SIG-M5 (cell line): ENCODE measurements at regions not wholly inside any gene's neighbourhood (a gene's known extent, or its start where the extent isn't known, plus 50 kb on each side); places are given as distances from the start of the nearest gene placed in this dataset.

ENCODE experiments used
- DNase-seq: peaks from one replicate; lab custom pipeline; 2025; lab: John Stamatoyannopoulos, UW

DNA sequence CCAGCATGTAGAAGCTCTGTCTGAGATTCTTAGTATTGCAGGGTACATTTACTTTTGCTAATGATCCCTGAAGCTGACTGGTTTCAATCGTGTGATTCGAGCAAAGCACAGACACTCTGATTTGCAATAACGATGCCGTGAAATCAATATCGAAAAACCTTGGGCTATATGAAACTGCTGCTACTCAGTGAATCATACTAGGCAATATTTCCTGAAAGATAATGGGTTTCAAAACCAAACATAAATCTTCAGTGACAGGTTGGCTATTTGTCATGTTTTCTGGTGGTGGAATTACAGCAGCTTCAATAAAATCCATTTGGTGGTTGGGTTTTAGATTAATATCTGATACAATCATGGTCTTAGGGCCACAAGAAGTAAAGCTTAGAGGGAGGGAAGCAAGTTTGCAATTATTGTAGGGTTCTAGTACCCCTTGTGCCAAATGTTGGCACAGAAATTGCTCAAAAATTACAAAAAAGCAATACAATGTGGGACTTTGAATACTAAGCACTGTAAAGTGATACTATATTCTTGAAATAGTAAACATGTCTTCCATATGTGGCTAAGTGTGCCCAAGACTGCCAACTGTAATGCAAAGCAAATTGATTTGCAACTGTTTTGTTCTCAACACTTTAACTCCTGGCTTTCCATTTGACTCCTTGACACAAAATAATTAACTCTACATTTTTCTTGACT is 112.4 kb upstream of the JAZF1 start:
- DNase-seq: no peak

DNA sequence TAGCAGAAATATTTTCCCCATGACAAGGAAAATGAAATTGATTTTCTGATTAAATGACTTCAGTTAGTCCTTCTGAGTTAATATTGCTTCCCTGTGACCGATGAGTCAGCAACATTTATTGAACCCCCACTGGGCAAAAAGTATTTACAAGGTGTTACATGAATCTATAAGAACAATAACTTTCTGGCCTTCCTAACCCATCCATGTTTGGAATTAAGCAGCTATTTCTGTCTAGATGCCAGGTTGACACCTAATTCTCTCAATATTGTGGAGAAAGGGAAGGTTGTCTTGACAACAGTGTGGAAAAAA is 112.9 kb upstream of the JAZF1 start:
- no peak for DNase-seq

DNA sequence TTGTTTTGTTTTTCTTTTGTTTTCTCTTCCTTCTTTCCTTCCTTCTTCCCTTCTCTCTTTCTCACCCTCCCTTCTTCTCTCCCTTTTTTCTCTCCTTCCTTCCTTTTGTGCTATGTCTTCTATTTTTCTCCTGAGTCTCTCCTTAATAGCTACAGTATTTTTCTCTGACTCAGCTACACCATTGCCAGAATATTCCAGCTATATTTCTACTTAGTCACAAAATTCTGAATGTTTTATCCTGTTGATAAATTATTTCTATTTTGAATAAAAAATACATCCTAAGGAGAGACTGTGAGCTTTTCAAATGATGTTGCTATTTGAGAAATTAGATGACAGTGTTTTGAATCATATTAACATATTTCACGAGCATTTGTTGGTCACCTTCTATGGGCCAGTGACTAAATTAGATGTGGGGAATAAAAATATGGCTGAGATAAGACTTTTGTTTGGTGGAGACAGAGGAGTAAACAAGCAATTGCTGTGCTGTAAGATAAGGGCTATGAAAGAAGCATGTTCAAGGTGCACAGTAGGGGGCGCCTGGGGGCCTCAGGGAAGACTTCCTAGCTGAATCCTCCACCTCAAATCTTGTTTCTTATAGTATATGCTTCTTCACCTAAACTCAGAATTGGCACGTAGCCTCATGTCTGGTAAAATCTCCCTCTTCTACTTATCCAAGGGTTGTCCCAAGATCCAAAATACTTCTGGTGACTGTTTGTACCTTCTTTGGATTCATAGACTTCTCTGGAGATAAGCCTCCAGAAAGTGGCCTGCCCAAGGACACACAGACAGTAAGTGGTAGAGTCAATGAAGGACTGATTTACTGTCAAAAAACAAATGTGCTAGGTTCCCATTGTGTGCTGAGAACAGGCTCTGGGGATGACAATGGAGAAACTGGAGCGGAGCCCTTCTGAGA is 115.5 kb upstream of the CREB5 start:
- DNase-seq: no peak

DNA sequence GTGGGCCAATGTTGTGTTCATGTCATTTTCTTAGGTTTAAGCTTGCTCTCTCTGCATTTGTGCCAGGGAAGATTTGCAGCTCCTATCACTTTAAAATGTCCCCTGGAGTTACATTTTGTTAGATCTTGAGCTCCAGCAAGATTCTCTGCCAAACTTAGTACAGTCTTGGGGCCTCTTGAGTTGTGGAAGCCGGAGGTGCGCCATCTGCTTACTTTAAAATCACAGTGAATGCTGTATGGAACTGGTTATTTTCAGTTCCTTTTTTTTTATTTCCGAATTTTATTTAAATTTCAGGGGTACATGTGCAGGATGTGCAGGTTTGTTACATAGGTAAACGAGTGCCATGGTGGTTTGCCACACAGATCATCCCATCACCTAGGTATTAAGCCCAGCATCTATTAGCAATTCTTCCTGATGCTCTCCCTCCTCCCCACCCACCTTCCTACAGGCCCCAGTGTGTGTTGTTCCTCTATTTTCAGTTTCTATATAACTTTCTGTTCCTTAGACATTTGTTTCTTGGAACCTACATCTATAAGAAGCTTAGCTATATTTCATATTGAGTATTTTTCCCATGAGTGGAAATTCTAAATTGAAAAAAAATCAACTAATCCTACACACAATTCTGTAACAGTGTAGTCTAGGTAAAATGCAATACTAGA is 114.4 kb upstream of the CREB5 start:
- DNase-seq: no peak

DNA sequence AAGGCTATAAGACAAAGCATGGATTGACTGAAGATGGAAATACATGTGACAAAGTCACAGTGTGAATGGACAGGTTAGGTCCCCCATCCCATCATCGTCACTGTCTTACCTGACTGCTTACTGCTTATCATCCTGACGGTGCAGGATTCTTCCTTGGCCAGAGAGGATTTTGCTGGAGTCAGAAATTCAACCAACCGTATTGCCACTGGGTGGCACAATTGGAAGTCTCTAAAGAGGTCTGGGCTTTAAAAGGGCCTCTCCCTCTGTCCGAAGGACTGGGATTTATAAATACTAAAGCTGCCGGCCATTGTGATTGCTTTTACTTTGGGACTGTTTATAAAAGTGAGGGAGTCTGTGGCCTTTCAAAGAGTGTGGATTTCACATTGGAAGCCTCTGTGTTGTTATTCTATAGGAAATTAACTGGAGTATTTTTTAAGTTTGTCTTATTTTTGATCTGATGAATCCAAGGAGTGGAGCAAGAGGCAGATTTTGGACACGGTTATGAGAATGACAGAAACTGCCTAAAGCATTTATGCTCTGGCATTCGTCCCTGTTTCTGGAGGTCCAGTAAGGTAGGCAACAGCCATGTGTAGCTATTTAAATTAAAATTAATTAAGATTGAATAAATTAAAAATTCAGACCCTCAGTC is 113.3 kb upstream of the CREB5 start:
- no peak for DNase-seq

DNA sequence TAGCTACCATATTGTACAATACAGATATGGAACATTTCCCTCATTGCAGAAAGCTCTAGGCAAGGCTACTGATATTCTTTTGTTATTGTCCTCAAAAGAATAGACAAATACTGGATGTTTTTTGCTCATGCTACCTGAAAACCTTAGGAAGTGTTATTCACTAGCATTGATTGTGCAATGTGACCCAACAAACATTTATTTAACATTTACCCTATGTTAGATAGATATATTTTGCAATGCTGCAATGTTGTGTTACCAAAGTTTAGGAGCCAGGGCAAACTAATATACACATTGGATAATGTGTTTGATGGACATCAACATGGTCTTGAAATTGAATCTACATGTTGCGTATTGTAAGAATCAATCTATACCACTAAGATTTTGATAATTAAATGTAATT is 112.8 kb upstream of the CREB5 start:
- no peak for DNase-seq

DNA sequence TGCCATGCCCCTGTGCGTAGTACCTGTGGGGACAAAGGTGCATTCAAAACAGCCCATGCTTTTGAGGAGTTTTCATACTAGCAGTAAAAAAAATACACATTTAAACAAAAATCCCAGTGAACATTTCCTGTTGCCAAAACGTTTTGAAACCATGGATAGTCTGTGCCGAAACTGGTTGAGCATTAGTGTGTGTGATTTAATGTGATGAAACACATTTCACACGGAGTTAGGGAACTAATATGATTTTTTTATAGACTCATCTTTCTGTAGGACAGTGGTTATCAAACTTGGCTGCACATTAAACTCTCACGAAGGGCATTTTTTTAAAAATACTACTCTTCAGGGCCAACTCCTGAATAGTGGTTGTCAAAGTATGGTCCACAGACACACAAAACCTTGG is 111.8 kb upstream of the CREB5 start:
- no peak for DNase-seq

DNA sequence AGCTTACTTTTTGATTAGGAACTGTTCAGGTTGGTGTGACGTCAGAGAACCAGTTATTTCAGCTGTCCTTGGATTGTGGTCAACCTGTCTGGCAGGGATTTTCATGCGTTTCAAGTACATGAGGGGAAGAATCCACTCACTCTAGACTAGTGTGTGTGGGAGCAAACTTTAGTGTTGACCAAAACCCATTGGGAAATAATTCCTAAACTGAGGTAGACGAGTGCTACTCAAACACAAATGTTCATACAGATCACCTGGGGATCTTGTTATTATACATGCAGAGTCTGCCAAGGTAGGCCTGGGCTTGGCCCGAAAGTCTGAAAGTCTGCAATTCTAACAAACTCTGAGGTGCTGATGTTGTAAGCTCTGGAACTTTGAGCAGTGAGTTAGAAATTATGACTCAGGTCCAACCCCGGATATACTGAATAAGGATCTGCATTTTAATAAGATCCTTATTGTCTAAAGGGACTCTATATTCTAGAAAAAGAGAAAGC is 111.1 kb upstream of the CREB5 start:
- DNase-seq: no peak

DNA sequence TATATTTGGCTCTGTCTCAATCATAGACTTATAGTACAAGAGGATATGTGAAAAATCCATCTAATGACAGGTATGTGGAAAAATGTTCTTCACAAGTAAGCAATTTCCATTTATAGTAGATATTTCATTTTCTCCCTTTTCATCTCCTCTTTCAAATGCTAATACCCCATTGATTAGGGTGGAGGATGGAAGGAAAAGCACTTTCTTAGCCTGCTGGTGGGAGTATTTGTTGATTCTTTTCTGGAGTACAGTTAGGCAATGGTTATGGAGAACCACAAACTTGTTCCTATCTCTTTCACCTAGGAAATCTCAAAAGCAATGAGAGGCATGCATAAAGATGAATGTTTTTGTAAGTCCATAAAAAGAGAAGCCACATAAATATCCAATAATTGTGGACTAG is 108.0 kb upstream of the CREB5 start:
- DNase-seq: no peak

DNA sequence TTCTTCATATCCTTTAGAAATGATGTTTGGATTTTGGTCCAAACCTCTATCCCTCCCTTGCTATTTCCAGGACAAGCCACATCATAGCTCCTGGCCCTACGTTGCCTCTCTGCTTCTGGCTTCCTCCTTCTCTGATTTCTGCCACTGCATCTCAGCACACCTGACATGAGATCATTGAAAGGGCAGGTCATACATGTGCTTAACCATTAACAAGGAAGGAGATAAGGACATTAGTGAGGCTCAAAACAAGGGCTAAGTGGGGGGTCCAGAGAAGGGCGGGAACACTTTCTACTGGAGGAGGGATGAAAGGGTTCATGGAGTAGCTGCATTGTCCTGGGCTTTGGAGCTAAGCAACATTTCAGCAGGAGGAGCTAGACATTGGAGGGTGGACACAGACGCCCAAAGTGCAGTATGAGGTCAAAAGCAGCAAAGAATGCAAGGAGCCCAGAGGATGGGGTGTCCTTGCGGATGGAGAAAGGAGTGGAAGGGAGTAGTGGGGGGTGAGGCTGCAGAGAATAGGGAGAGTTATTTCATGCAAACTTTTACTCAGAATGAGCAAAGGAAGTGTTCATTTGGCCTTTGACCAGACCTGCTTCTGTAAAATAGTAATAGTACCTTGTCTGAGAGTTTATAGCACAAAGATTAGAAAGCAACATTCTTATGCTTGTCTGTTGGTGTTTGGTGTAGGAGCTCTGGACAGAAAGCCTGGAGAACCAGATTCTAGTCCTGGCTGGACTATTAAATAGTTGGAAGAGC is 102.4 kb upstream of the CREB5 start:
- no peak for DNase-seq

DNA sequence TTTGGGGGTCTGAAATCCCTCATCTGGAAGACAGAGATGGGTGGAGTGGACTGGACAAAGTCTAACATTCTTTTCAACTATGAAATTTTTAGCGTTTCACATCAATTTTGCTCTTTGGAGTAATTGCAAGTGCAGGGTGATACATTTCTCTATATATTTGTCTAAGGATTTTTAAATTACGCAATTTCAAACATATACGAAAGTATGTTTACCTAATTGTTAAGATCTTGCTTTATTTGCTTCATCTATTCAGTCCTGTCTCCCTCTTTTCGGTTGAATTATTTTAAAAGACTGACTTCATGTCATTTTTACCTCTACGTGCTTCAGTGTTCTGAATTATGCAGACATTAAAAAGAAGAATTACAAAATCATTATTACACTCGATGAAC is 101.9 kb upstream of the CREB5 start:
- no peak for DNase-seq

DNA sequence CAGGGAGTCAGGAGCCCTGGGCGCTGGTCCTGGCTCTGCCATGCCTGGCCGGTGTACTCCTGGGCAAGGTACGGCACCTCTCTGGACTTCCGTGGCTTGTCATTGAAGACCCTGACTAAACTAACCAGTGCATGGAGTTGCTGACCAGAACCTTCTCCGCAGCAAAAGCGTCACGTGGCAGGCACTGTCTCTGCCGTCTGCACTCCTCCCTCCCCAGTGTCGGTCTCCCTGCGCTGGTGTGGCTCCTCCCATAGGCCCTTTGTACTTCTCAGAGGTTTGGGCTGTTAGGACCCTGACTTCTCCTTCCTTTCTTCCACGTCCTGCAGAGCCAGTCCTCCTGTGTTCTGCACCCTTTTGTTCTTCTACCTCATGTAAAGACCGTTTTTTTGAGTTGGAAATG is 100.6 kb upstream of the CREB5 start:
- no peak for DNase-seq

DNA sequence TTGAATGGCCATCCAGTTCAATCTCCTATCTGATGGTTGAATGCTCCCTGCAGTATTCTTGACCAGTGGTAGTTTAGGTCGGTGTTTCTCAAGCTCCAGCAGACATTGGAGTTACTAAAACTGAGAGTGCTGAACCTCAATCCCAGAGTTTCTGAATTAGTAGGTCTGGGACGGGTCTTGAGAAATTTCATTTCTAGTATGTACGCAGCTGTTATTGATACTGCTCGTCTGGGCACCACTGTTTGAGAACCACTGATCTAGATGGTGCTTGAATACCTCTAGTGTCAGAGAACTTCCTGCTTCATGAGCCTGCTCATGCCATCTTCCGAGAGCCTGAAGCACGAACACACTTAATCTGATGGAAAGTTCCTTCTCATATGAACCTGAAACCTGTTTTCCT is 99.4 kb upstream of the CREB5 start:
- DNase-seq: no peak

DNA sequence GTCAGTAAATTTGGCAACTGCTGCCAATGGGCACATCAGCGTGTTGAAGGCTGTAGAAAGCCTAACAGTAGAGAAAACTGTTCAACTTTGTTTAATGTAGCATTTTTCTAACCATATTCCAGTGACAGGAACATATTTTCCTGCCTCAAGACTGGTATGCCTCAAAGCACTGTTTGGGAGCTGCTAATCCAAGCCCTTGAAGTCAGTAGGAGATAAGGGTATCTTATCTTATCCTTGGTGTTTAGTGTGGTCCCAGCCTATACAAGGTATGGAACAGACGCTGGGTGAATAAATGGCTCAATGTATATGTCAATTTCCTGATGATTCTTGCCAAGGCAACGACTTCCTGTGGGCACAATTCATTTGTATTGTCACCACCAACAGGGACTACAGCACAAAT is 97.5 kb upstream of the CREB5 start:
- no peak for DNase-seq

DNA sequence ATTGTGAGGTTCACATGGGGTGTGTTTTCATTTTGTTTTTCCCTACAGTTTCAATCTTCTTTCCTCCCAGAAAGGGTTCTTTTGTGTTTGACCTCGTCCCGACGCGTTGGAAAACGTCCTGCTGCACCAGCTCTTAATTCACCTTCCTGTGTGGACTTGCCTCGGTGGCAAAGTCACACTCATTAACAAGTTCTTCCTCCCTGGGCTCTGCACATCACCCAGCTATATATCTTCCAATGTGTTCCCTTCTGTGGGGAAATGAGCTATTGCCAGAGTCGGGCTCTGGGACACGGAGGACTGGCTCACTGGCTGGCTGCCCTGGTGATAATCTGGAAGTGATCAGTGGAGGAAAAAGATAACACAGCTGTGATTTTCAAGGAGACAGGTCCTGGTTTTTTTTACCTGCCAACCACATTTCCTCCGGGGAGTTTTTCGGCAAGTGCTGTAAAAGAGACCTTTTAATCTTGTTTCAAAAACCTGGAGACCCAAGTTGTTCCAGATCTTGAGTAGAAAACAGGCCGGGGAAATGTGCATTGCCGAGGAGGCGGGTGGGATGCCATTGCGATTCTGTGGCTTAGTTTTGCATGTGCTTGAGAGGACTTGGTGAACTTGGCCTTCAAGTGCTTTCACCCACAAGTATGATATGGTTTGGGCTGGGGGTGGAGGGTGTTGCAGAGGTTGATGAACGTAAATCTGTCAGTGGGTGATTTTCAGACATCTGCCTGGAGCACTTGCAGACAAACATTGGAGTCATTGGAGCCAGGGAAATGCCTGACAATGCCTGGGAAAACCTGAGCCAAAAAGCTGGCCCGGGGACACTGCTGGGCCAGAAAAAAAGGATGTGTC is 96.5 kb upstream of the CREB5 start:
- DNase-seq: no peak

DNA sequence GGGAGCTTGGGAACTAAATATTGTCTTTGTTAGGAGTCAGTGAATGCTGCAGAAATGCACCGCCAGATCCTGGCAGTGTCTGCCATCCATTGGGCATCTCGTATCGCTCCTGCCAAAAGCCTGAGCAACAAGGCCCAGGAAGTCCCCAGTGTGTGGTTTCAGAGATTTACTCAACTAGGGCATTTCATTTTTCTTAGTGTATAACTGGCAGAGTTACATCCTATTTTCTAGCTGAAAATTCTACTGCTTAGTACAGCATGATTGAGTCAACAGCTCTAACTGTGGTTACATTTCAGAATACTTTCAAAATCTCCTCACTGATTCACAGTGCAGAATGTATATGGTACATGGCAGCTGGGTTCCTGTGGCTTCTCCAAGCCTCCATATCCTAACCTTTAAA is 95.8 kb upstream of the CREB5 start:
- DNase-seq: no peak

DNA sequence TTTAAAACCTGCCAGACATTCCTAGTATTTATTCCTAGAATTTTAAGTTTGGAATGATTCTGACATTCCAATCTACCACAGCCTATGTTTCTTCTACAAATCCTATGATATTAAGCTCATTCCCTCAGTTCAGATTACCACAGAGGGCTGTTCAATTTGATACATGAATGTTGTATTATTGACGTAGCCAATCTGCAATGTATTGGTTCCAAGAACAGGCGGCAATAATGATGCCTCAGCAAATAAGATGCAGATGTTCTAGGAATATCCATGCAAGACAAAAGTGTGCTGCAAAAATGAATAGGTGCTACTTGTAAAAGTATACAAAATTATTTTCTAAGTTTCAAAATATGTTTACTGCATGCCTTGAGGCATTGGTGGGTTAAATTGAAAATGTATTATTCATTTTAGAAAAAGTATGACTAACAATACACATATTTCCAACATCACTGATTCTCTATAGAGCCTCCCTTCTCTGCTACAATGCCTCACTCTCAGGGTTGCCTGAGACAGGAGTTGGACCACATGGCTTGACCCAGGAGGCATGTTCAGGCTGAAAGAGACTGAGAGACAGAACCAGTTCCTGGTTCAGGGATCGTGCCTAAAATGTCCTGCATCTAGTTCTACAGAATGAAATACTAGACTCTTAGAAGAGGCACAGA is 94.1 kb upstream of the CREB5 start:
- no peak for DNase-seq

DNA sequence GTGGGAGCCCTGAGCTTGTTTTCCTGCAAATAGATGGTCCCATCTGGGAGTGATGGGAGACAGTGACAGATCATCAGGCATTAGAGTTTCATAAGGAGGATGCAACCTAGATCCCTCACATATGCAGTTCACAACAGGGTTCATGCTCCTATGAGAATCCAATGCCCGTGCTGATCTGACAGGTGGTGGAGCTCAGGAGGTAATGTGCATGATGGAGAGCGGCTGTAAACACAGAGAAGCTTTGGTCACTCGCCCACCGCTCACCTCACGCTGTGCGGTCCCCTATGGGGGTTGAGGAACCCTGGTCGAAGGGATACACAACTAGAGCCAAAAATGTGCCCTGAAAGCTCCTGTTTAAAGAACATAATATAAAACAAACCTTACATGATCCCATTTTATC is 88.5 kb upstream of the CREB5 start:
- DNase-seq: no peak

DNA sequence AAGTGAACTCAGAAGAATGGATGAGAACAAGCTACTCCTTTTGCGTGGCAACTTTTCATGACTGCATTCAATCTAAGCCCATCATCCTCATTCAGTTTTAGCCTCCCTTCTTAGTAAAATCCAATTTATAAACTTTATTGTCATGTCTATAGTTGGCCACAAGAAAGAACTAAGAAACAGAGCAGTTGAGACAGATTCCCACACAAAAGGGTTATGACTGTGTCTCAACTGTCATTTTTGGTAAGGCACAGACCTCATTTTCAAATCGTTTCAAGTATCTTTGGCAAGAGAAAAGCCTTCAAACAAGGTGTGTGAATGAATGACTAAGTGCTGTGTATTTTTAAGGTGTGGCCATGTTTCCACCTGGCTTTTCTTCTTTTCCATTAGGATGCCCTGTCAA is 84.2 kb upstream of the CREB5 start:
- no peak for DNase-seq
